OCI-LY1 (cell line): ENCODE measurements at regions not wholly inside any gene's neighbourhood (a gene's known extent, or its start where the extent isn't known, plus 50 kb on each side); places are given as distances from the start of the nearest gene placed in this dataset.

Experiments
- CTCF ChIP-seq: fragments of 200-600 bp; sonication (generic), shearing (Covaris generic); IDR thresholded peaks from 2 replicates; pipeline ENCODE4 v1.5.1; 2017; ENCODE audit warnings: mild to moderate bottlenecking, antibody characterized with exemption, low read length, moderate library complexity, mixed read lengths
- EZH2 ChIP-seq: fragments of 200-600 bp; sonication (generic), shearing (Covaris generic); IDR thresholded peaks from 2 replicates; pipeline ENCODE4 v1.8.0; 2017; ENCODE audit warnings: borderline replicate concordance, mixed run types, mild to moderate bottlenecking, antibody characterized with exemption, low read length, moderate library complexity, mixed read lengths

- TF ChIP-seq CTCF (no peak), EZH2 (no peak)
Measured at GRCh38 chr2:7672685-7673071, 755.5 kb downstream of the RNF144A start.
